ENCODE measurements at regions not wholly inside any gene's neighbourhood (a gene's known extent, or its start where the extent isn't known, plus 50 kb on each side); places are given as distances from the start of the nearest gene placed in this dataset.
"Not testable (repeated sequence)": the region's sequence is repeated elsewhere in the genome, so short reads cannot be mapped to it uniquely, and the experiment has no call there.

- no peaks in the 10 kb centered on the region for H3K36me3 Mint-ChIP-seq
- H3K27me3 Mint-ChIP-seq, result no peaks in the 10 kb centered on the region
- no peak overlapping the region for H3K4me3 Mint-ChIP-seq
- H3K4me1 Mint-ChIP-seq, result no peaks in the 10 kb centered on the region
- peaks cover 11% of the 10 kb centered on the region for H3K9me3 Mint-ChIP-seq
- CTCF ChIA-PET, result no interaction called here
- no peak for DNase-seq
- no peak overlapping the region for H3K27ac Mint-ChIP-seq
These were observed 889.1 kb upstream of the NRXN1 start for GRCh38 chr2:51921076-51921475.

GRCh38 chr2:51920509-51920908 is 888.6 kb upstream of the NRXN1 start:
- Mint-ChIP-seq H3K4me3 (no peak overlapping the region), H3K27me3 (no peaks in the 10 kb centered on the region), H3K4me1 (no peaks in the 10 kb centered on the region), H3K36me3 (no peaks in the 10 kb centered on the region), H3K9me3 (peaks cover 15% of the 10 kb centered on the region), H3K27ac (no peak overlapping the region)
- CTCF ChIA-PET, result no interaction called here
- DNase-seq, result no peak

- Mint-ChIP-seq H3K27ac (no peak overlapping the region), H3K27me3 (no peaks in the 10 kb centered on the region), H3K4me1 (no peaks in the 10 kb centered on the region), H3K4me3 (no peak overlapping the region), H3K36me3 (no peaks in the 10 kb centered on the region), H3K9me3 (peaks cover 17% of the 10 kb centered on the region)
- no peak for DNase-seq
- CTCF ChIA-PET, result no interaction called here
These were observed 887.5 kb upstream of the NRXN1 start for GRCh38 chr2:51919395-51919794.

- no peak overlapping the region for H3K4me3 Mint-ChIP-seq
- no peak for DNase-seq
- H3K4me1 Mint-ChIP-seq, result no peaks in the 10 kb centered on the region
- CTCF ChIA-PET, result no interaction called here
- H3K9me3 Mint-ChIP-seq, result peaks cover 29% of the 10 kb centered on the region
- no peaks in the 10 kb centered on the region for H3K36me3 Mint-ChIP-seq
- H3K27ac Mint-ChIP-seq, result no peak overlapping the region
- no peaks in the 10 kb centered on the region for H3K27me3 Mint-ChIP-seq
These were observed 886.2 kb upstream of the NRXN1 start for GRCh38 chr2:51918113-51918512.

- H3K27me3 Mint-ChIP-seq, result no peaks in the 10 kb centered on the region
- no peak overlapping the region for H3K4me3 Mint-ChIP-seq
- no peaks in the 10 kb centered on the region for H3K4me1 Mint-ChIP-seq
- no peaks in the 10 kb centered on the region for H3K36me3 Mint-ChIP-seq
- DNase-seq, result no peak
- no peak overlapping the region for H3K27ac Mint-ChIP-seq
- CTCF ChIA-PET, result no interaction called here
- peaks cover 7% of the 10 kb centered on the region for H3K9me3 Mint-ChIP-seq
These were observed 871.8 kb upstream of the NRXN1 start for GRCh38 chr2:51903728-51904127.

- no peaks in the 10 kb centered on the region for H3K36me3 Mint-ChIP-seq
- no peaks in the 10 kb centered on the region for H3K4me1 Mint-ChIP-seq
- H3K27ac Mint-ChIP-seq, result no peak overlapping the region
- H3K4me3 Mint-ChIP-seq, result no peak overlapping the region
- peaks cover 6% of the 10 kb centered on the region for H3K9me3 Mint-ChIP-seq
- CTCF ChIA-PET, result no interaction called here
- no peak for DNase-seq
- no peaks in the 10 kb centered on the region for H3K27me3 Mint-ChIP-seq
These were observed 867.7 kb upstream of the NRXN1 start for GRCh38 chr2:51899643-51900042.

GRCh38 chr2:51894584-51894983 is 862.7 kb upstream of the NRXN1 start:
- H3K4me3 Mint-ChIP-seq, H3K4me1 Mint-ChIP-seq, H3K36me3 Mint-ChIP-seq, CTCF ChIA-PET, H3K27me3 Mint-ChIP-seq, DNase-seq, H3K27ac Mint-ChIP-seq: not testable (repeated sequence)
- peaks cover 11% of the 10 kb centered on the region for H3K9me3 Mint-ChIP-seq

GRCh38 chr2:51888120-51888519 is 856.2 kb upstream of the NRXN1 start:
- no peak overlapping the region for H3K4me3 Mint-ChIP-seq
- H3K36me3 Mint-ChIP-seq, result no peaks in the 10 kb centered on the region
- peaks cover 12% of the 10 kb centered on the region for H3K9me3 Mint-ChIP-seq
- no peaks in the 10 kb centered on the region for H3K27me3 Mint-ChIP-seq
- CTCF ChIA-PET, result no interaction called here
- no peak overlapping the region for H3K27ac Mint-ChIP-seq
- no peaks in the 10 kb centered on the region for H3K4me1 Mint-ChIP-seq
- no peak for DNase-seq

- H3K36me3 Mint-ChIP-seq, result no peaks in the 10 kb centered on the region
- no peaks in the 10 kb centered on the region for H3K4me1 Mint-ChIP-seq
- H3K27ac Mint-ChIP-seq, result no peak overlapping the region
- H3K4me3 Mint-ChIP-seq, result no peak overlapping the region
- CTCF ChIA-PET, result no interaction called here
- peaks cover 16% of the 10 kb centered on the region for H3K9me3 Mint-ChIP-seq
- DNase-seq, result no peak
- H3K27me3 Mint-ChIP-seq, result no peaks in the 10 kb centered on the region
These were observed 849.7 kb upstream of the NRXN1 start for GRCh38 chr2:51881673-51882072.

- H3K4me1 Mint-ChIP-seq, result no peaks in the 10 kb centered on the region
- no peaks in the 10 kb centered on the region for H3K36me3 Mint-ChIP-seq
- no peak overlapping the region for H3K27ac Mint-ChIP-seq
- H3K9me3 Mint-ChIP-seq, result peaks cover 17% of the 10 kb centered on the region
- DNase-seq, result no peak
- H3K4me3 Mint-ChIP-seq, result no peak overlapping the region
- CTCF ChIA-PET, result no interaction called here
- H3K27me3 Mint-ChIP-seq, result no peaks in the 10 kb centered on the region
These were observed 848.2 kb upstream of the NRXN1 start for GRCh38 chr2:51880153-51880552.

- peaks cover 25% of the 10 kb centered on the region for H3K9me3 Mint-ChIP-seq
- DNase-seq, result no peak
- H3K27me3 Mint-ChIP-seq, result no peaks in the 10 kb centered on the region
- H3K4me3 Mint-ChIP-seq, result no peak overlapping the region
- H3K27ac Mint-ChIP-seq, result no peak overlapping the region
- H3K36me3 Mint-ChIP-seq, result no peaks in the 10 kb centered on the region
- CTCF ChIA-PET, result no interaction called here
- no peaks in the 10 kb centered on the region for H3K4me1 Mint-ChIP-seq
These were observed 834.4 kb upstream of the NRXN1 start for GRCh38 chr2:51866361-51866760.

GRCh38 chr2:51859260-51859659 is 827.3 kb upstream of the NRXN1 start:
- DNase-seq, result no peak
- CTCF ChIA-PET, result no interaction called here
- Mint-ChIP-seq H3K27ac (no peak overlapping the region), H3K9me3 (peaks cover 7% of the 10 kb centered on the region), H3K4me1 (no peaks in the 10 kb centered on the region), H3K27me3 (no peaks in the 10 kb centered on the region), H3K4me3 (no peak overlapping the region), H3K36me3 (no peaks in the 10 kb centered on the region)

GRCh38 chr2:51855683-51856082 is 823.8 kb upstream of the NRXN1 start:
- CTCF ChIA-PET, result no interaction called here
- Mint-ChIP-seq H3K27me3 (no peaks in the 10 kb centered on the region), H3K27ac (no peak overlapping the region), H3K9me3 (peaks cover 5% of the 10 kb centered on the region), H3K36me3 (no peaks in the 10 kb centered on the region), H3K4me1 (no peaks in the 10 kb centered on the region), H3K4me3 (no peak overlapping the region)
- no peak for DNase-seq

- Mint-ChIP-seq H3K36me3 (no peaks in the 10 kb centered on the region), H3K27ac (no peak overlapping the region), H3K27me3 (no peaks in the 10 kb centered on the region), H3K9me3 (peaks cover 11% of the 10 kb centered on the region), H3K4me1 (no peaks in the 10 kb centered on the region), H3K4me3 (no peak overlapping the region)
- DNase-seq, result no peak
- CTCF ChIA-PET, result no interaction called here
These were observed 814.9 kb upstream of the NRXN1 start for GRCh38 chr2:51846796-51847195.

GRCh38 chr2:51846018-51846417 is 814.1 kb upstream of the NRXN1 start:
- H3K27ac Mint-ChIP-seq, result no peak overlapping the region
- no peaks in the 10 kb centered on the region for H3K4me1 Mint-ChIP-seq
- no peak overlapping the region for H3K4me3 Mint-ChIP-seq
- DNase-seq, result no peak
- no peaks in the 10 kb centered on the region for H3K27me3 Mint-ChIP-seq
- no peaks in the 10 kb centered on the region for H3K36me3 Mint-ChIP-seq
- CTCF ChIA-PET, result no interaction called here
- peaks cover 12% of the 10 kb centered on the region for H3K9me3 Mint-ChIP-seq

GRCh38 chr2:51844596-51844995 is 812.7 kb upstream of the NRXN1 start:
- no peaks in the 10 kb centered on the region for H3K36me3 Mint-ChIP-seq

More at GRCh38 chr2:51844596-51844995, 812.7 kb upstream of the NRXN1 start:
- H3K9me3 Mint-ChIP-seq, result peaks cover 13% of the 10 kb centered on the region
- H3K4me3 Mint-ChIP-seq, result no peak overlapping the region
- no peak overlapping the region for H3K27ac Mint-ChIP-seq
- no peak for DNase-seq
- no peaks in the 10 kb centered on the region for H3K4me1 Mint-ChIP-seq
- CTCF ChIA-PET, result no interaction called here
- no peaks in the 10 kb centered on the region for H3K27me3 Mint-ChIP-seq
